ENCODE measurements at regions not wholly inside any gene's neighbourhood (a gene's known extent, or its start where the extent isn't known, plus 50 kb on each side); places are given as distances from the start of the nearest gene placed in this dataset.

DNA sequence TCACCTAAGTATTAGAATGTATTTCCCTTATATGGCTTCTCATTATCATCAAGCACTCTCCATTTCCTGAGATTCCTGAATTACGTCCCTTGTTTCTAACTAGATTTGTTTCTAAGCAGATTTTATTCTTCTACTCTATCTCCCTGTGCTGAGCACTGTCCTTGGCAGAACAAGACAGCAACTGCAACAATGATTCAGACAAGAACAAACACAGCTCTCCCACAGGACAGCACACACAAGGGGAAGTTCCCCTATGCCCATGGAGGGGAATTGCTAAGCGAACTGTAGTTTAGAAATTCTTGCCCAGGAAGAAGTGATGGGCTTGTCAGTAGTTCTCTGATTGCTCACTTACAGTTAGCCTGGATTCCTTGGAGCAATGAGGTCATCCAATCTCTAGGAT, 759.9 kb downstream of the DTWD2 start:
- TF ChIP-seq CTCF (IDR thresholded peaks at IDR 0.05; ENCODE audit: low read depth, low read length, poor library complexity, severe bottlenecking) (no peak), EZH2phosphoT487 (IDR thresholded peaks at IDR 0.05; ENCODE audit: borderline replicate concordance, low read length) (no peak)
